ENCODE measurements at regions not wholly inside any gene's neighbourhood (a gene's known extent, or its start where the extent isn't known, plus 50 kb on each side); places are given as distances from the start of the nearest gene placed in this dataset.

DNA sequence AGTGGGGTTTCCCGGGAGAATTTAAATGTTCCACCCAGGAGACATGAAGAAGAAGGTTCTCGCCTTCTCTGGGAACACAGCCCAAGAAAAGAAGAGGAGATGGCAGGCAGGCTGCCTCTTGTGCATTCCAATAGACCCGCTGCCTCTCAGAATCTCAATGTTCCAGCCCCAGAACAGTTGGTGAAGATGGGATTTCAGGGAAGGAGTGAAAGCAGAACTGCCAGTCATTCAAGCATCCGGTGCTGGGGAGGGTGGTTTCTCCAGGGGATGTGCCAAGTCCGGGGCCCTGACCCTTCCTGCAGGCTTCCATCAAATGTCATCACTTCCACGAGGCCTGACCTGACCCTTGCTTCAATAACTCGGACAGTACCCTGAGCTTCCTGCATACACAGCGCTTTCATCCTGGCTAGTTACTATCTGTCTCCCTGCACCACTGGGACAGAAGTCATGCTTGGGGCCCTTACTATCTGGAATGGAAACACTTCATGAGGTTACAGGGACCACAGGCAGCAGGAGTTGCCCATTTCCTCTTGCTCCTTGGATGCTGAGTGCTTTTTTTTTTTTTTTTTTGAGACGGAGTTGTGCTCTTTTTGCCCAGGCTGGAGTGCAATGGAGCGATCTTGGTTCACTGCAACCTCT lies 386.6 kb upstream of the POU3F1 start:
- intact Hi-C loops (cut with DNase I) = no loop called here
- ATAC-seq (ENCODE audit: poor library complexity) (no peak), DNase-seq (no peak)

DNA sequence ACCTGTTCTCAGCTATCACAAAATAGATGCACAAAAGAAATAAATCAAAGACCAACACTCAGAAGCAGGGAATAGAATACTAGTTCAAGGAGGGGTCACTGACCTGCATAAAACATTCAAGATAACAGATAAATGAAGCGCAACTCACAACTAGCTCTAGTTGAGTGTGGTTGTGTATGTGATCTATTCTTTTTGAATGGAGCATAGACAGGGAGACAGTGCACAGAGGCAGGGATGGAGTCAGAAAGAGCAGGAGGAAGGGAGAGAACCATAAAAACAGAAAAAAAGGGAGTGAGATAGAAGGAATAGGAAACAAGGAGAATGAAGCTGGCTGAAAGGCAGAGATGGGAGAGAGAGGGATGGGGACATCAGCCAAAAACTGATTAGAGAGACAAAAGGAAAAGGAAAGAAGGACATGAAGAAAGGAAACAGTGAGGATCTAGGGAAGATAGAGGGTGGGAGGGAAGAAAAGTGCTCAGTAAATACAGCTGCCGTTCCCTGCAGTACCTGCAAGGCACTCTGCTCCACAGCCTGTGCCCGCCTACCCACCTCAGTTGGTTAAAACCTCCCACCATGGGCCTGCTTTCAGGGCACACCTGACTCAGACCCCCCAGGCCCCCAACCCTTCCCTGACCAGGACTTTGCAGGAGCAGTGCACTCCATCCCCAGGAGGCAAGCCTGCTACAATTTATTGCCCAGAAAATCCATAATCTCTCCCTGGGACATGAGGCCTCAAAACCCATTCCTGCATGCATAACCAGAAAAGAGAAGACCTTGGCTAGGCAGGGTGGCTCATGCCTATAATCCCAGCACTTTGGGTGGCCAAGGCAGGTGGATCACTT lies 385.2 kb upstream of the POU3F1 start:
- no peak for DNase-seq
- ATAC-seq (ENCODE audit: poor library complexity) = no peak
- intact Hi-C loops (cut with DNase I) = no loop called here

GRCh38 chr1:38430949-38431348 lies 384.4 kb upstream of the POU3F1 start:
- ATAC-seq (ENCODE audit: poor library complexity) = no peak
- intact Hi-C loops (cut with DNase I) = no loop called here
- no peak for DNase-seq

DNA sequence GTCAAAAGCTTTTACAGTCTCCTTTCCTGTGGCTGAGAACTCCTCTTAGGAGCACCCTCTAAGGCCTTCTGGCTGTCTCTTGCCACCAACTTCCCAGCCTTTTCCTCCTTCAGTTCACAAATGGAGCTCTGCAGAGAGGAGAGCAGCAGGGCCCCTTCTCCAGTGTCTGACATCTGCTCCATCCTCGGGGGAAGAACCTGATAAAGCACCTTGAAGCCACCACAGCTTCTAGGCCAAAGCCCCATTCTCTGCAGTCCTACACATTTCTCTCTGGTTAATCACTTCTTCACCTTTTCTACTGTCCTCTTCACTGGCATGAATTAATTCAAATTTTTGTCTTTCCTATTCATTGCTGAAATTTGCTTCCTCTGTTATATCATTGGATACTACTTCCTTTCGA lies 378.1 kb upstream of the POU3F1 start:
- ATAC-seq (ENCODE audit: poor library complexity) = no peak
- intact Hi-C loops (cut with DNase I) = no loop called here
- no peak for DNase-seq

GRCh38 chr1:38420666-38421065 lies 374.1 kb upstream of the POU3F1 start:
- DNase-seq (no peak), ATAC-seq (ENCODE audit: poor library complexity) (no peak)
- intact Hi-C loops (cut with DNase I) = no loop called here

- DNase-seq (no peak), ATAC-seq (ENCODE audit: poor library complexity) (no peak)
- intact Hi-C loops (cut with DNase I) = no loop called here
Observed at GRCh38 chr1:38418195-38419030, 371.8 kb upstream of the POU3F1 start.

DNA sequence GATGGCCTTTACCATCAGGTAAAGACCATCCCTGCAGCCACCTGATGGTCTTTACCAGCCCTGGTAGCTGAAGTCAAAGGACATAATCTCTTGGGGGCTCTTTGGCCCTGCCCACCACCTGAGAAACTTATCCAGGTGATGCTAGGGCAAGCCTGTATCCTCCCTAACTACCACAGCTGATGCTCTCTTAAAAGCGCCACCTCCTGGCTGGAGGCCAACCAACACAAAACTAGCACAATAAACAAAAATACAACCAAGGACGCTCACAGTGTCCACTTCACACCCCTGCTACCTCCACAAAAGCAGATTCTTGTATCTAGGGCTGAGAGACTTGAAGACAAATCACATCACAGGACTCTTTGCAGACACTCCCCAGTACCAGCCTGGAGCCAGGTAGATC lies 357.1 kb upstream of the POU3F1 start:
- DNase-seq = no peak
- intact Hi-C loops (cut with DNase I) = no loop called here
- no peak for ATAC-seq (ENCODE audit: poor library complexity)

DNA sequence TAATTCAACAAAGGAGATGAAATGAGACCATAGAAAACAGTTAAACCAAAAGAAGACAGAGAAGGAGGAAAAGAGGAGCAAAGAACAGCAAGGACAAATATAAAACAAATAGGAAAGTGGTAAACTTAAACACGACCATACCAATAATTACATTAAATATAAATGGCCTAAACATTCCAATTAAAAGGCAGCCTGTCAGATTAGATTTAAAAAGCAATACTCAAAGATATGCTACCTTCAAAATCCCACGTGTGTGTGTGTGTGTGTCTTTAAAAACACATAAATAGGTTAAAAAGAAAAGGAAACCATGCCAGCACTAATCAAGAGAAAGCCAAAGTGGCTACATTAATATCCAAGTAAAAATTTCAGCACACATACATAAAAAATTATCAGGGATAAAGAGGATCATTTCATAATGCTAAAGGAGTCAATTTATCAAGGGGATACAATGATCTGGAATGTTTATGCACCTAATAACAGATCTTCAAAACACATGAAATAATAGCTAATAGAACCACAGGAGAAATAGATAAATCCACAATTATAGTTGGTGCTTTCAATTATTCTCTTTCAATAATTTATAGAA lies 355.7 kb upstream of the POU3F1 start:
- DNase-seq = no peak
- intact Hi-C loops (cut with DNase I) = no loop called here
- ATAC-seq (ENCODE audit: poor library complexity) = no peak

GRCh38 chr1:38396606-38397005 lies 350.0 kb upstream of the POU3F1 start:
- intact Hi-C loops (cut with DNase I) = no loop called here
- DNase-seq = no peak
- ATAC-seq (ENCODE audit: poor library complexity) = no peak

DNA sequence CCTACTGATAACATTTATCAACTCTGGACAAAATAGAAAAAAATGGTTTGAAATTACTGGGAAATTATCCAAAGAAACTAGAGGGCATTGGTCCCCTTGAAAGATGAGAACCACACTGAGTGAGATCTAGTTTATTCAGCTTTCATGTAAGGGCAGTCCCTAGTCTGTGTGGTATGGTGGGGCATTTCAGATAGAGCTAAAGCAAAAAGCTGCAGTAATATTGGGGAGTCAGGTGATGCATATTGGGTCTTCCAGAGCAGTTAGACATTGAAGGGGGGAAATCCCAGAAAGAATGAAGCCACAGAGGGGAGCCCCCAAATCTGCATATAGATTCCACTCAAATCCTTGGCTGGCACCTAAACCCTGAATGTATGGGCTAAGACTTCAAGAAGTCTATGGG lies 347.7 kb upstream of the POU3F1 start:
- no peak for ATAC-seq (ENCODE audit: poor library complexity)
- DNase-seq = no peak
- intact Hi-C loops (cut with DNase I) = no loop called here

DNA sequence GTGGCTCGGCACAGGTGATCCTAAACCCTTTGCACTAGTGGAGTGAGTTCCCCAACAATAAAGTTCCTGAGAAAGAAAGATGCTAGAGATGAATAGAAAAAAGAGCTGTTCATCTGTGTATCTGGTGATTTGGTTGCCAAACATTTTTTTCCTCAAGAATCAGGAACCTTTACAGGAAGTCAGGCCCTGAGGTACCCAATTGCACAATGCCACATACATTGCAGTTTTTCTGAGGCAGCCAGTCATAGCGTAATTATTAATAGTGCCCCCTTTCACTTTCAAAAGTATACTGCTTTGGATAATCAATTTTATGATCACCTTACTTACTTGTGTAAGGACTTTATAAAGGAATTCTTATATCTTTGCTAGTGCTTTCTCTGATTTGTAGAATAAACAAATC lies 346.3 kb upstream of the POU3F1 start:
- intact Hi-C loops (cut with DNase I) = no loop called here
- ATAC-seq (ENCODE audit: poor library complexity) (no peak), DNase-seq (no peak)

DNA sequence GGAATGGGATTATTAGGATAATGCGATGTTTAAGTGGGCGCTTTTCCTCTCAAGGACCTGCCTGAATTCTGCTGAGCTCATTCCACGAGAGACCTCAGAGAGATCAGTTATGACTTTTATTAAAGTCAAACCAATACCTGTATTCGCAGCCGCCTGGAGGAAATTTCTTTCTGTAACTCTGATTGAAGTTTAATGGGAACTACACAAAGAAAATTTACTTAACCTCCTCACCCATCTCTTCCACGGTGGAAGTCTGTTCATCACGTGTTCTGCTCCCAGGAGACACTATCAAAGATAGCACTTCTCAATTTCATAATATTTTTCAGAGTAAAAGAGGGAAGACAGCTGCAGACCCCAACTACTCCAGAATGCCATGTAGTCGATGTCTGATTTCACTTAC lies 334.7 kb upstream of the POU3F1 start:
- no peak for DNase-seq
- no peak for ATAC-seq (ENCODE audit: poor library complexity)

GRCh38 chr1:38376577-38376976 lies 330.0 kb upstream of the POU3F1 start:
- intact Hi-C loops (cut with DNase I) = no loop called here
- DNase-seq (no peak), ATAC-seq (ENCODE audit: poor library complexity) (no peak)

More for the DNA sequence above, 334.7 kb upstream of the POU3F1 start:
- intact Hi-C loops (cut with DNase I) = no loop called here

GRCh38 chr1:38375035-38375434 lies 328.4 kb upstream of the POU3F1 start:
- DNase-seq (no peak), ATAC-seq (ENCODE audit: poor library complexity) (no peak)
- intact Hi-C loops (cut with DNase I) = no loop called here

GRCh38 chr1:38371505-38371844 lies 324.9 kb upstream of the POU3F1 start:
- no peak for DNase-seq
- intact Hi-C loops (cut with DNase I) = no loop called here
- ATAC-seq (ENCODE audit: poor library complexity) = no peak

GRCh38 chr1:38370716-38371504 lies 324.3 kb upstream of the POU3F1 start:
- intact Hi-C loops (cut with DNase I) = no loop called here
- DNase-seq (no peak), ATAC-seq (ENCODE audit: poor library complexity) (no peak)

GRCh38 chr1:38365242-38365641 lies 318.6 kb upstream of the POU3F1 start:
- no peak for DNase-seq
- intact Hi-C loops (cut with DNase I) = no loop called here

DNA sequence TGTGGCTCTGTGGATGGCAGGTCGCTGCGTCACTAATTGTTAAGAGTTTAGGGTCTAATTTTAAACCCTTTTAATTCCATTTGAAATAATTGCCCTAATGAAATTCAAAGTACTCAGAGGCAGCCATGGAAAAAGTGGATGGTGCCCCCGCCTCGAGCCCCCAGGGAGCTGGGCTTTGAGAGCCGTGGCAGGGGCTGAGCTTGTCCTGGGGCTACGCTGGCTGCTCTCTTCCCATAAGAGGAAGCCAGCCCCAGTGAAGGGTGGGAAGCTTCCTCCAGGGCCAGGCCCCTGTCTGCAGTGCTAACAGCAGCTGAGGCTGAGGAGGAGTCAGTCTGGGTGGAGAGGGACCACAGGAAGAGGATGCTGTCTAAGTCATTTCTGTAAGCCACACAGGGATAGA lies 315.0 kb upstream of the POU3F1 start:
- intact Hi-C loops (cut with DNase I) = no loop called here
- no peak for ATAC-seq (ENCODE audit: poor library complexity)
- DNase-seq = no peak

More at GRCh38 chr1:38365242-38365641, 318.6 kb upstream of the POU3F1 start:
- no peak for ATAC-seq (ENCODE audit: poor library complexity)

DNA sequence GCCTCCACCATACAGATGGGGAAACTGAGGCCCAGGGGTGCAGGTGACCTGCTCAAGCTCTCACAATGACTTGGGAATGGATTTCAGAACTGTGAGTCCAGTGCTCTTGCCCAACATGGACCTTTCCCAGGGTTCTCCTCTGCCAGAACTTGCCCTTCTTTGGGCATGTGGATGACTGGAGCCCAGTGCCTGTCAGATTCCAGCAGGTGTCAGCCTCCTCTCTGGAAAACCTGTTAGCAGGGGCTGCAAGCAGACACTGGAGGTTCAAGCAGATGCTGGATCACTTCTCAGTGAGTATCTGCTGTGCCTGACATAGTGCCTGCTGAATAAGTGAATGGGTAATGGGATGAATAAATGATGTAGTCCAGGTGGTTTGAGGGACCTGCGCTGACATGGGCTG lies 314.2 kb upstream of the POU3F1 start:
- ATAC-seq (ENCODE audit: poor library complexity) (no peak), DNase-seq (no peak)
- intact Hi-C loops (cut with DNase I) = no loop called here
